D341Med (cell line): ENCODE measurements at regions not wholly inside any gene's neighbourhood (a gene's known extent, or its start where the extent isn't known, plus 50 kb on each side); places are given as distances from the start of the nearest gene placed in this dataset.
"Not testable (repeated sequence)": the region's sequence is repeated elsewhere in the genome, so short reads cannot be mapped to it uniquely, and the experiment has no call there.

ENCODE experiments used
- DNase-seq: peaks from one replicate; pipeline ENCODE4 v3.0.0; 2012; ENCODE audit warnings: low spot score

DNA sequence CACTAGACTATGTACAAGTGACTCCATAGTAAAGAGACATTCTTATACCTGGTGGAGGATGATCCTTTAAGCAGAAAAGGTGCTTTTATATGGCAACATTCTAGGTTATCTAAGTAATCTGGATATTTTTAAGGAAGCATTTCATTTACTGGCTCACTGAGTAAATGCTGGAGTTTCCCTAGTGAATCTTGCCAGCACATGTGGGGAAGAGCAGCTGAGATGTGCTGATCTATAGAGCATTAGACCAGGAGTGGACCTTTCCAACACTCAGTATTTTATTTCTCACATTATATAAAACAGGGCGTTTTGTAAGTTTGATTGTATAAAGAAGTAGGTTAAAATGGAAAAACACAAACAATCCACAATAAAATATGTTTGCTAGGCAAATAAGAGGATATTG, 478.5 kb downstream of the ATP23 start:
- DNase-seq: no peak

DNA sequence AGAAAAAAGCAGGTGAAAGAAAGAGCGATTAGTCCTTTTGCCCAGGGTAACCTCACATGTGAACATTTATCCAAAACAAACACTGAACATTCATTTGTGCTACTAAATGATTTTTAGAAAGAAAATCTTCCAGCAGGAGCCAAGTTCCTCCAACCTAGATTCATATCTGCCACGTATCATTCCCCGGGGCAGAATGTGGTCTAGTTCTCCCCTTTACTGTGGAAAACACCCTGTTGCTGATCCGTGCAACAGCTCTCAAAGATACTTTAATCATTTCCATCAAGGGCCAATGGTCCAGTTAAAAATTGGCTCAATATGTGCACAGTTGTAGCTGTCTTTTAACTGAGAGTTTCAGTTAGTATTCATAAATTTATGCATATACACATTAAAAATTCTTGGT, 479.1 kb downstream of the ATP23 start:
- DNase-seq: no peak

DNA sequence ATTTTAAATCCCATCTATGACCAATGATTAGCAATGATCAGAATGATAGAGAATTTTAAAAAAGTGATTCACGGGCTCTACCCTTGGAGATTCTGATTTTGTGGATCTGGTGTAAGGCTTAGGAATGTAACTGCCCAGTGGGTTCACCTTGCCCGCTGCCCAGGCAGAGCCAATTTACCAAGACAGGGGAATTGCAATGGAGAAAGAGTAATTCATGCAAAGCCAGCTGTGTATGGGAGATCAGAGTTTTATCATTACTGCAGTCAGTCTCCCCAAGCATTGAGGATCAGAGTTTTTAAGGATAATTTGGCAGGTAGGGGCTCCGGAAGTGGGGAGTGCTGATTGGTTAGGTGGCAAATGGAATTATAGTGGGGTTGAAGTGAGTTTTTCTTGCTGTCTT, 480.6 kb downstream of the ATP23 start:
- DNase-seq: no peak

DNA sequence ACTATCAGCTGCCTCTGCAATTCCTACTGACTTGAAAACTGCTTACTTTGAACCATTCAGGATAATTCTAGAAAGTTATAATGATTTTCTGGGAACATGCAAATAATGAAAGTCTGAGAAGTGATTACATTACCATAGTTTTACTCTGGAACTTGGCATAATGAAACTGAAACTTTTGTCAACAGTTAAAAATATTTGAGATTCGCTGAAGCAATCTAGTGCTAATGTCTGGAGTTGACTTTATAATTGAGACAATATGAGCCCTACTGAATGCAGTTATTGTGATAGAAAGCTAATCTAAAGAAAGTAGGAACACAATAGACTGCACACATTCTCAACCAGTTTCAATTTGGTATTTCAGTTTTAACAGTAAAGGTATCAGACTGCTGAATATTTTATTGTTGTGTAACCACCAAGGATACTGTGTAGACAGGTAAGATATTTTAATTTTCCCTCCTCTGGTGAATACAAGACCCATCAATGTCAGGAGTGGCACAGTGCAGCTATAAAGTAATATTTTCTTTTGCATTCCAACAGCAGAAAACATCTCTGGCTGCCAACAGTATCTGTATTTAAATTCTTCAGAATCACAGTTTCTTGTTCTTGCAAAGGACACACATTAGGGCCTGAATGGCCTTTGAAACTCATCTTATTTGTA, 483.5 kb downstream of the ATP23 start:
- no peak for DNase-seq

DNA sequence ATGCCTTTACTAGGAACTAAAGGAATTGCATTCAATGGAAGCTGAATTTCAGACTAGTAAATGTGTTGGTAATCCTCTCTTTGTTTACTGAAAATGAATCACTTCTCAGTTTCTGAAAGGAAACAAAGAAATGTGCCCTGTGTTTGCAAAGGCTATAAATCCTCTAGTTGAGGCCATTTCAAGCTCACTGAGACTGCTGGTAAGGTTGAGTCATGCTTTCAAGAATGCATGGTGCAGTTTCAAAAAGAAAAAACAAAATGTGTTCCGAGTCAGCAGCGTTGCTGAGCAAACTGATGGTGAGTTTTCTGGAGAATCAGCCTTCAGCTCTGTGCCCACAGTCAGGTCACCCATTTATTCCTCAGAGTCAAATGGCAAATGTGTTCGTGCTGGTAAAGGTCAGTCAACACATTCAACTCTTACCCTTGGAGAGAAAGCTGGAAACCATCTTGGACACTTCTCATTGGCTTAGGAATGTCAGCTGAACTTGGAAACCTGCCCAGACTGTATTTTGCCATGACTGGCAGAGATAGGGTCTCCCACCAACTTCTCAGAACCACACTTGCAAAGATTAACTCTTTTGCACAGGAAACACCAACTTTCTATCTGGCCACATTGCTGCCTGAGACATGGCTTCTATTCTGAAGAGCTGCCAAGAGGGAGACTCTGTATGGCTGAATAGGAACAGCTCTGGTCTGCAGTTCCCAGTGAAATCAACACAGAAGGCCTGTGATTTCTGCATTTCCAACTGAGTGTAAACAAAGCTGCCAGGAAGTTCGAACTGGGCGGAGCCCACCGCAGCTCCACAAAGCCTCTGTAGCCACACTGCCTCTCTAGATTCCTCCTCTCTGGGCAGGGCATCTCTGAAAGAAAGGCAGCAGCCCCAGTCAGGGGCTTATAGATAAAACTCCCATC, 484.4 kb downstream of the ATP23 start:
- no peak for DNase-seq

DNA sequence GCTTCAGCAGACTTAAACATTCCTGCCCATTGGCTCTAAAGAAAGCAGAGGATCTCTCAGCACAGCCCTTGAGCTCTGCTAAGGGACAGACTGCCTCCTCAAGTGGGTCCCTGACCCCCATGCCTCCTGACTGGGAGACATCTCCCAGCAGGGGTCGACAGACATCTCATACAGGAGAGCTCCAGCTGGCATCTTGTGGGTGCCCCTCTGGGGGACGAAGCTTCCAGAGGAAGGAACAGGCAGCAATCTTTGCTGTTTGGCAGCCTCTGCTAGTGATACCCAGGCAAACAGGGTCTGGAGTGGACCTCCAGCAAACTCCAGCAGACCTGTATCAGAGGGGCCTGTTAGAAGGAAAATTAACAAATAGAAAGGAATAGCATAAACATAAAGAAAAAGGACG, 485.1 kb downstream of the ATP23 start:
- DNase-seq: not testable (repeated sequence)

DNA sequence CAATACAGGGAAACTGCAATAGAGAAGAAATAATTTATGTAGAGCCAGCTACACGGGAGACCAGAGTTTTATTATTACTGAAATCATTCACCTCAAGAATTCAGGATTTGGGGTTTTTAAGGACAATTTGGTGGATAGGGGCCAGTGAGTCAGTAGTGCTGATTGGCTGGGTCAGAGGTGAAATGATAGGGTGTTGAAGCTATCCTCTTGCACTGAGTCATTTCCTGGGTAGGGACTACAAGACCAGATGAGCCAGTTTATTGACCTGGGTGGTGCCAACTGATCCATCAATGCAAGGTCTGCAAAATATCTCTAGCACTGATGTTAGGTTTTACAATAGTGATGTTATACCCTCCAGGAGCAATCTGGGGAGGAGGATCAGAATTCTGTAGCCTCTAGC, 486.3 kb downstream of the LRIG3 start:
- DNase-seq: no peak

DNA sequence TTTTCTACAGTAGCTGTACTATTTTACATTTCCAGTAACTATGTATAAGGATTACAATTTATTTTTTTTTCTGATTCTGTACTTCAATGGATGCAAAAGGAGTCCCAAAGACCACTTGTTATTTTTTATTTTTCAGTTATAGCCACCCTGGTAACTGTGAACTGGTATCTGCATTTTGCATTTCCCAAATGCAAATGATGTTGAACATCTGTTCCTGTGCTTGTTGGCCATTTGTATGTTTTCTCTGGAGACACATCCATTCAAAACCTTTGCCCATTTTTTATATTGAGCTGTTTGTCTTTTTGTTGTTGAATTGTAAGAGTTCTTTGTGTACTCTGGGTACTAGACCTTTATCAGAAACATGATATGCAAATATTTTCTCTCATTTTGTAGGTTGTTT, 485.6 kb downstream of the LRIG3 start:
- DNase-seq: no peak

DNA sequence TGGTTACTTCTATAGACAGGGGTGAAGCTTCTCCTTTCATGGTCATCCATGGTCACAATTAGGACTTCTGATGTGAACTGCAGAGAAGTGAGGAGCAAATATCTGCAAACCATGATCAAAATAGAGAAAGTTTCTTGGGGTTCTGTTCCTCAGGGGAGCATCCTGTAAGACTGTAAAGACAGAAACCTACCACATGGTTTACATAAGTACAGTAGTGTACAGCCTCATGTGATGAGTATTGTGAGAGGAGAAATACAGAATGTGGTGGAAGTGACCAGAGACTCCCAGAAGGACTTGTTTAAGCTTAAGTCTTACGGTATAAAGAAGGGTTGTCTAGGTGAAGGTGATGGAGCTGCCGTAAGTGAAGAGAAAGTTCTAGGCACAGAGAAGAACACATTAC, 484.7 kb downstream of the LRIG3 start:
- DNase-seq: no peak

DNA sequence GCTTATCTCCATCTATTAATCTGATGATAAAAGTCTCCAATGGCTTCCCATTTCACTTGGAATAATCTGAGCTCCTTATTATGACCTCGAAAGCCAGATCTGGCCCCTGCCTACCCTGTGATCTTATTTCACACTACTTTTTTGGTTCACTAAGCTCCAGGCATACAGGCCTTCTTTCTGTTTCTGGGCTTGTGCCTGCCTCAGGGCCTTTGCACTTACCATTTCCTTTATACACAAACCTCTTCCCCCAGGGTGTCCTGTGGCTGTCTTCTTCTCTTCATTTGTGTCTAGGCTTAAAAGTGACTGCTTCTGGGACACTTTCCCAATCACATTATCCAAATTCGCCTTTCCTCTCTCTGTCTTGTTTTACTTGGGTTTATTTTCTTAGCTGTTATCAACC, 478.8 kb downstream of the LRIG3 start:
- no peak for DNase-seq

DNA sequence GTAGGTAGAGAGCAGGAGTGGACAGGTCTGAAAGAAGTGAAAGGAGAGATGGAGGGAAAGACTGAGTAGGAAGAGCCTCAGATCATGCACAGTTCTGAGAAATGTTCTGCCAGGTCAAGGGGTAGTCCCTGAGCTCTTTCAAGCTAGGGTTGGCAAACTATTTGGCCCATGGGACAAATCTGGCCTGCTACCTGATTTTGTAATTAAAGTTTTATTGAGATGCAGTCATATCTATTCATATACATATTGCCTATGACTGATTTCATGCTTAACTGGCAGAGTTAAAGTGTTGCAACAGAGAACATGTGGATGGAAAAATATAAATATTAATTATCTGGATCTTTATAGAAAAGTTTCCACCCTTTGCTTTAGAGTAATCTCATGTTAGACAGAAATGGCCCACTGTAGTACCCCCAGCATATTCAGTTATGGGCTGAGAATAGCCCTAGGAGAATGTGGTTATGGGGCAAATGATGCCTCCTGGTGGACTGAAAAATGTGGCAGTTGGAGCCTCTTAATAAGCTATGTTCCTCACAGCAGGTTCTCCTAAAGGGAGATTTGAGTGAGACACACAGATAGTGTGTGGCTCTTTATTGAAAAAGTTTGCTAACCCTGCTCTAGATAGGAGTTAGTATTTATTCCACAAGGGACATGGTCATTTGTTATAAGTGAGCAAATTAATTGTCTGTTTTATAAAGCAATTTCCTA, 476.9 kb downstream of the LRIG3 start:
- DNase-seq: peak; percentile 63

DNA sequence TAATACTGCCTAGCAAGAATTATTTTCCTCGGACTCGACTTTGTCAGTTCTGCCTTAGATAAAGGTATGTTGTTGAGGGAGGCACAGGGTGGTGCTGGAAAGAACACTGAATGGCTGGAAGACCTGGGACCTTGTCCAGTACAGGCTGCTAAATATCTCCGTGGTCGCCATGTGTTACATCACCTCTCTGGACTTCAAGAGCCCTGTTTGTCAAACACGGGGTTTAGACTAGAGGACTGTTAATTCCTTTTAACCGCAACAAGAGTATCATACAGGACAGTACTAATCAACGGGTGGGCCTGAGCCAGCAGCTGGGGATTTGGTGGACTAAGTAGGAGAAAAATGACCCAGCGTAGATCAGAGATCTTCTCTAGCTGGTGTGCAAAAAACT, 476.3 kb downstream of the LRIG3 start:
- DNase-seq: no peak

DNA sequence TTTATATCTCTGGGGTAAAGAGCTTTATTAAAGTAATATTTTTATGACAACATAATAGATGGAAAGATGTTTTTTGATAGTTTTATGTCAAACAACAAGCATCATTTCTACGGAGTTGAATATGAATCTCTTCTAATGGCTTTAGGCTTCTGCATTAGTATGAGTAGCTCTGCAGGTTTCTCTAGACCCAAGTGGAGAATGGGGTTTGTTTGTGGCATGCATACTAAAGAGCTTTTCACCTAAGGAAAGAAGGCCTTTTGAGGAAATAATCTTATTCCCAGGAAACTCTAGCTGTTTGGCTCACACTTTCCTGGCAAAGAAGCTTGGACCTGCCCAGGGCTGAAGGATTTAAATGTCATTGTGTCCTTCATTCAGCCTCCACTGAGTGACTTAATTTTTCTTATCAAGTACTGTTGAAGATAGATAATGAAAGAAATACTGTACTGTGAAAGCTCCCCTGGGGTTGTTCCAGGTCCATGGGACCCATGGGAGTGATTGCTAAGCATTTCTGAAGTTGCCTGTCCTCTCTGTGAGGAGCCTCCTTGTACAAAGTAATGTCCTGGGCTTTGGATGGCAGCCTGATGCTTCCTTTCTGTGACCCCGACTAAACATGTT, 469.3 kb downstream of the LRIG3 start:
- no peak for DNase-seq

DNA sequence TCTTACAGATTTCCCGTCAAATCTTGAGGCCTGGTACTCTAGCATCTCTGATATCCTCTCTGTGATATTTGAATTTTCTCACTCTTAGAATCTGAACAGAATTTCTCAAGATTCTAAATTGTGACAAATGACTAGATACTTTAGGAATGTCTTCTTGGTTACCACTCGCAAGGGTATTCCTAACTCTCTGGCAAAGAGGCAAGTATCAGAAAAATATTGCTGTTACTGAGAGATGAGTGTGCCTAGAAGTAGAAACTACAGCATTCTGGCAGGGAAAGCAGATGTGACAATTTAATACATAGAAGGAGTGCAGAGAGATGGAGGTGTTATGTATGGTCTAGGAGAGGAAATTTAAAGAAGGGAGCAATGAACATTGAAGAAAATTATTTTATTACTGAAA, 467.8 kb downstream of the LRIG3 start:
- DNase-seq: no peak

DNA sequence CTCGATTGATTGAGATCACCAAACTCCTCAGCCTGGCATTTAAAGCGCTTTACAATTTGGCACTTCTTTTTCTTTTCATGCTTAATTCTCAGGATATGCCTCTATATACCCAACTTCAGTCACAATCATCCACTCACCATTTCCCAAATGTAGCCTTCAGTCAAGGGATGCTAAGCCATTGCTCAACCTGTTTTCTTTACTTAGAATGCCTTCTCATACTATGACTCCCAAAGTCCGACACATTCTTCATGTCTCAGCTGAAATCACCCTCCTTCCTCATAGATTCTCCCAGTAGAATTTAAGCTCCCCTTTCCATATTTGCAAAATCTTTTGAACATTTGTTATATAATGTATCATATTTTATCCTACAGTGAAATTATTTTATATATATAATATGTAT, 467.0 kb downstream of the LRIG3 start:
- no peak for DNase-seq

DNA sequence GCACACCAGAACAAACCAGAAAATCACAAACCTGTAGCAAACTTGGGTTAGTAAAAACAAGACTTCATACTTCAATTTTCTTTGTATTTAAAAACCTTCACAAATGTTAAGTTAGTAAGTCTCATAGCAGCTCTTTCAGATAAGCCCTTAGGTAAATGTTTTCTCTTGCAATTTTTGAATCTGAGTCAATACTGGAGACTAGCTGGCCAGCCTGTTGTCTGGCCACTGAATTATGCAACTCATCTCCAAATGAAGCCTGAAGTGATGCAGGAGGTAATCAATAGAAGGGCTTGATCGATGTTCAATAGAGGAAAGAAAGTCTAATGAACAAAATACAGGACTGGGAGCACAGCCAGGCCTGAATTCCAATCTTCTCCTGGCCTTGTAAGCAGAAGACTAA, 465.2 kb downstream of the LRIG3 start:
- DNase-seq: no peak

DNA sequence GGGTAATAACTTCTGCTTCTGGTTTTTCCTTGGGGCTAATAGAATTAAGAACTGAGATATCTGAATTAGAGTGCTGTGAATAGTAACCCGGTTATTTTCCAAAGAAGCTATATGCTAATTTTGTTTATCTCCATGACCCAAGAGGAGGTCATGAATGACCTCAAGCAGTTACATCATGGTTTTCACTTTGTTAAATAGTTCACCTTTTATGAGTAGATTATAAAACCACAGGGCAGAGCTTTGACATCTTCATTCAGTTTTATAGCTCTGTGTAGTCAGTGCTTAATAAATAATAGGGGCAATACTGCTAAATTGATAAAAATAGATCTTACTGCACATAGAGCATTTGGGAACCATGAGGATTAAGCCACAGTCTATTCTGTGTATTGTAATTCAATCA, 462.2 kb downstream of the LRIG3 start:
- no peak for DNase-seq

DNA sequence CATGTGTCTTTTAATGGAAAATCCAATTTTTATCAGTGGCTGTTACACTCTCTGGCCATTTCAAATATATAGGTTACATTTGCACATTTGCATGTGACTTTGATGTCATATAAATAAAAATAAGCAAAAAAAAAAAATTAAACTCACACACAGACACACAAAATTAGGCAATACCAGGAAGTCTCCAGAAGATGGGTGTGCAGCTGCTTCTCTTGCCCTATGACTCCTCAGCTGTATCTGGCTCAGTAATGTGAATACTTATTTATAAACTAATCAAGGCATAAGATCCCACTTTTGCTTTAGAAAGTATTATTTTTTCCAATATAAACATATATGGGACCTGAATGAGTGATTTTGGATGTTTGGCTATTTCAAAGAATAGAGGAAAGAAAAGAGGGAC, 461.1 kb downstream of the LRIG3 start:
- no peak for DNase-seq

DNA sequence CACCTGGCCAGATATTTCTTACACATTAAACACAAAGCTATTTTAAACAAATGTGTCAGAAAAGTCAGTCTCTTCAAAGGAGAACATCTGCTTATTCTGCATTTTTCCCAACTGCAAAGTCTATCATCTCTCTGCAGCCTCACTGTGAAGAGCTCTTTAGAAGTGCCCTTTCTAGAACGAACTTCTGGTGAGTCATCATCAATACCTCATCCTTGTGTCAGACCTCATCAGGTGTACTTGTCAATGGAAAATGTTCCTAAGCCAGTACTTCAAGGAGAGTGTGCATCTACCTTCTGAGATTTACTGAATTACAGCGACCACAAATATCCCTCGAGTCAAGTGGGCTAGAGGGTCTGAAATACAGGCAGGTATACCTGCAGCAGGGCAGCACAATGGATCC, 457.3 kb downstream of the LRIG3 start:
- DNase-seq: no peak

DNA sequence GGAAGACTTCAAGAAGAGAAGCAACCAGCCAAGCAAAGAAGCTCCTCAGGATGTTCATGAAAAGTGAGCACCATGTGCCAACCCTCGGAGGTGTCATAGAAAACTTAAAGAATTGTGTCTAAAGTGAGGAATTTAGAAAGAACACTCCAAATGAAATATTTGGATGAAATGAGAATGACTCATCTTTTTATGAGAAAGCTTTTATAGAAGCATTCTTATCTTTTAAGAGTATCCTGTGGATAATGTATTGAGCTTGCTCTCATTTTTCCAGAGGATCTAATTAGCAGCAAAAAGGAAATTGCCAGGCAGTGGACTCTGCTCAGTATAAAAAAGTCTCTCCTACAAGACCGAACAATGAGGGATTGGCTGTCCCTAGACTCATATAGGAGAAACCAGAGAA, 454.9 kb downstream of the LRIG3 start:
- DNase-seq: no peak

DNA sequence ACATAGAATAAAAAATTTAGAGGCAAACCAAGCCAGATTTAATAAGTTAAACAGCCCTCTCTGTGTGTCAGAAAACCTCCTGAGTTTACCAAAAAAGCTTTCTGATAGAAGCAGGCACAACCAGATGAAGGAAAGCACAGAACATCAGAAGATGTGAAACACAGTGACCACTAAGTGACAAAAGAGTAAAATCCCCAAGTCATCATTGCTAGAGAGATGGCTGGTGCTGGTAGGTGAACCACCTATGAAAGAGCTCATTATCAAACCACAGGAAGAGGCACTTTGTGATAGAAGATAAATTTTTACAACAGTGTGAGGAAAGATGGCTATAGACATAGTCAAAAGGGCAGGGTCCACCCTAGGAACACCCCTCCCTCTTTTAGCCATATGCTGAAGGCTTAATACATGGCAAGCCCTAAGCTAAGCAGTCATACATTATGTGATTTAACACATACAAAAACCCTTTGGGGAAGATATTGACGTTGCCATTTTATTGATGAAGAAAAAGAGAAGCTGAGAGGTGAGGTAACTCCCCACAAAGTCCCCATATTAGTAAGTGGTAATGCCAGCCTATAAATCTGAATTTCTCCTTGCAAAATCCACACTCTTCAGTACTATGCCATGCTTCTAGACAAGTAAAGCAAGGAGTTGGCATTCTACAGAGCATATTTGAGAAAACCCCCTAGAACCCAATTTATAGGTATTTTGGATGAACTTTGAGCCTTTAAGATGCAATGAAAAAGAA, 449.9 kb downstream of the LRIG3 start:
- no peak for DNase-seq

DNA sequence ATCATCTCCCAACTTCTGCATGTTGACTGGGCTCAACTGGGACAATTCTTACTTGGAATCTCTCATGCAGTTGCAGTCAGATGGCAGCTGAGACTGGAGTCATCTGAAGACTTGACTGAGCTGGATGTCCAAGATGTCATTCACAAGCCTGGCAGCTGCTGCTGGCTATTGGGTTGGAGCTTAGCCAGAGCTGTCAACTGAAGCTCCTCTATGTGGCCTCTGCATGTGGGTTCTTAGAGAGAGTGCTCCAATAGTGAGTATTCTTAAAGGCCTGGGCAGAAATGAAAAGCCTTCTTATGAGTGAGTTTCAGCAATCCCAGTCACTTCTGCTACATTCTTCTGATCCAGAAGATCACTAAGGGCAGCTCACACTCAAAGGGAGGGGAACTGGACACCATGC, 440.9 kb downstream of the LRIG3 start:
- DNase-seq: no peak
